ENCODE measurements at regions not wholly inside any gene's neighbourhood (a gene's known extent, or its start where the extent isn't known, plus 50 kb on each side); places are given as distances from the start of the nearest gene placed in this dataset.

DNA sequence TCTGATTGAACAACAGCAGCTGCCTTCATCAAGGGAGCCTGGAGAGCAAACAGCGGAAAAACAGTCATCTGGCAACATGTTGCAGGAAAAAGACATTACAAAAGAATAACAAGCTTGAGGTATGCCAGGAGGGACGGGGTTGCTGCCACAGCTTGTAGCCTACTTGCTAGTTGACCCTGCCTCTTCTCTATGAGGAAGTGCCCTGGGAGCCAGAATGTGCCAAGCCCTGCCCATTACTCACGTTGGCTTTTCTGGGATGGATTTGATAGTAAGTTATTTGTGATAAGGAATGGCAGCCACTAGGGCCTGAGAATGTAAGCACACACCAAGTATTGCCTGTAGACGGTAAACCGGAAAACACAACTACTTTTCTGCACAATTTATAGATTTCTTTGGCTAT is 113.5 kb upstream of the KIRREL3 start:
- DNase-seq (ENCODE audit: low read depth in 2 of 3, low spot score in 1 of 3): no peak

DNA sequence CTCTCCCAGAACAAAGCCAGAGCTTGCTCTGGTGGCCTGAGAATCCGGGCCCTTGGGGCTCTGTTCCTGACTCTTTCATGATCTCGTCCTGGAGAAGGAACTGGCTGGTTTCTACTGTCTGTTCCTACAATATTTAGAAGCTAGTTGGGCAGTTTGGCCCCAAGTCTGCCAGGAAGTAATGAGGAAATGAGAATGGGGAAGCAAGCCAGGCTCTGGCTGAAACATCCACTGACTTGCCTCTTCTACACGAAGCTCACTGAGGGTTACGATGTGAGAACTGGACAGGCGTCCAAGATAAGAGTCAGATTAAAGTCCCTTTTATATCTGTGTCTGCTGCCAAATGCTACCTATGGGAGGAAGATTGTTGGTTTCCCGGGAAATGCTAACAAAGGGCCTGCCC is 110.0 kb upstream of the KIRREL3 start:
- DNase-seq (ENCODE audit: low read depth in 2 of 3, low spot score in 1 of 3): no peak

DNA sequence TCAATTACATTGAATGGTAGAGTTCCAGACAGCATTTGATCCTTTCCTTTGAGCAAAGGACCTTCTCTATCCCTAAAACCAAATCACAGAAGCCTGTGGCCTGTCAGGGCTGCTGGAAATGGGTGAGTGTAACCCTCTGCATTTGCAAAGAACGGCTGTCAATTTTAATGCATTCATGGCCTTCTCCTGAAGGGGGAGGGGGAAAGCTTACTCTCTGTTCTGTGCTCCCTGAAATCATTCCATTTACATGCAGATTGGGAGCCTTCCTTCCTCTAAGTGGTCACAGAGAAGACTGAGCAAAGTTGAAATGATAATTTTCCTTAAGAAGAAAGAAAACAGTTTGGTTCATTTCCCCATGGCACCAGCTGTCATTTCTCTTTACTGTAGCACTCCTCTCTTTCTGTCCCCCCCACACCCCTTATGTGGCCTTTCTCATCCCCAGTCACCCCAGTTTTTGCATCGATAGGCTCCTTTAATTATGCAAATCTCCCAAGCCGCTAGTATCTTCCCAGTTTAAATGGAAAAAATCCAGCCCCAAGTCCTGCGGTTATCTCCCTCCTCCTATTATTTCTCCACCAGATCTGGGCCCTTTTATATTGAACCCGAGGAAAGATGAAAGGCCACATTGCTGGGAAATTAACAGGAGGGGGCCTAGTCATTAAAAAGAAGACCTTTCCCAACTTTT is 109.4 kb upstream of the KIRREL3 start:
- DNase-seq (ENCODE audit: low read depth in 2 of 3, low spot score in 1 of 3): no peak

DNA sequence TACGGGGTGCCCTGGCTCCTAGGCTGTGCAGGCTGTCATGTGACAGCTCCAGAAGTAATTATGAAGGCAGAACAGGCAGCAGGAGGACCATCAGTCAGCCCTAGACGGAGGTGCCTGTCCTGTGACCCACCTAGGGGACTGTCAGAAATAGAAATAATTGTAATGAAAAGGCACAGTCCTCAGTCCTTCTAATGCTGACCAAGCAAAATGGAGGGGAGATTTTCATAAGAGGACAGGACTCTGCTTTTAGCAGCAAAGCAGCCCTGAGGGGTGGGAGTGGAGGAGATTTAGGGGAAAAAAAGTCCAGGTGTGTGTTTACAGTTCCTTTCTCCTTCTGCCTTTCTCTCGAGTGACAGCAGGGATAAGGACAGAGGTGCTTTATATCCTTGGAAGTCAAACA is 108.3 kb upstream of the KIRREL3 start:
- DNase-seq (ENCODE audit: low read depth in 2 of 3, low spot score in 1 of 3): no peak

DNA sequence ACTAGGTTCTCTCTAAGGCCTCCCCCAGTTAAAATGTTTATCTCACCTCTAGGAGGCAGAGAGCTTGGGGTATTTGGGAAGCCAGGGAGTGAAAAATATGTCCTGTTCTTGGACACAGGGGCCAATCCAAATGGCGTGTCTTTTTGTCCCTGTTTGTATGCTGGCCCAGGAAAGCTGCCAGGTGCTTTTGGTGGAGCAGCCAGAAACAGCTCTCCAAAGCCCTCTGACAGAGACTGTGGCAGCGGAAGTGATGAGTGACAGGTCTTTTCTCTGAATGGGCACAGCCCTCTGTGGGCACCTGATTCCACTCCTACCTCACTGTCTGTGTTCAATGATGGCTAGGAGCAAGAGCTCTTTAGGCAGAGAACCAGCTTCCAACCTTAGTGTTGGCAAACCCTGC is 106.4 kb upstream of the KIRREL3 start:
- DNase-seq (ENCODE audit: low read depth in 2 of 3, low spot score in 1 of 3): no peak

DNA sequence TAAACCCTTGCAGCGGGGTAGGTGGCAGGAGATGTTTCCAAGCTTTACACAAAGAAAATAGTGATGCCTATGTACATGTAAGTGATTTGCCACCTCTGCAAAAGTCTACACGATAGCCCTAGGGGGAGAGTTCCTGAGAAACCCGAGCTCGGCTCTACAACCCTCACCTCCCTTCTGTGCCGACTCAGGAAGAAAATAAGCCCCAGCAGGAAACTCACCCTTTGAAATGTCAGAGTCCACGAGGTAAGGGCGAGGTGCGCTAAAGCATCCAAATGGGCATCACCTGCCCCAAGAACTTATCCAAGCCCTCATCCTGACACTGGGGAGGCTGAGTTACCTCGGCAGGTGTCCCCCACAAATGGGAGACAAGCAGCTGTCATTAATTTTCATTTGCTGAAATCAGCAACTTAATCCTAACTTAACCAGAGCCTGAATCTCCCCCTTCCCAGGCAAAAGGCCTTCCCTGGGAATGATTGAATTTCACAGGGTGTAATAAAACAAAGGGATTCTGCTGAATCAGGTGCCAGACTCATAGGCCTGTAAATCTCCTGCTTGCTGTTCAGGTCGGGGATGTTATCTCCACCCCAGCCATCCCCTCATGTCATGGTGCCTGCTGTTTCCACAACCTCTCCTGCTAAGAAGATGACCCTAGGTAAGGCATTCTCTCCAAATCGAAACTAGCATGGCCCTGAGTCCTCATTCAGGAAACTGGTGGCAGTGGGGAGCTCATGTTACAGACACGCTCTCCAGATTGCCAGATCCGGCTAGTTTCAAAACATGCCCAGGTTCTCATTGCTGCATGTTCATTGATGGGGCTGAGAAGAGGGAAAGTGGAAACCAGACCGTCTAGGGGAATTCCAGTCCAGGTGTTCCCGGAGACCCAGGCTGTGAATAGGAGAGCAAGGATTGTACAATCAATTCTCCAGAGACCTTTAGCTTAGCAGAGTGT is 105.3 kb upstream of the KIRREL3 start:
- no peak for DNase-seq (ENCODE audit: low read depth in 2 of 3, low spot score in 1 of 3)

DNA sequence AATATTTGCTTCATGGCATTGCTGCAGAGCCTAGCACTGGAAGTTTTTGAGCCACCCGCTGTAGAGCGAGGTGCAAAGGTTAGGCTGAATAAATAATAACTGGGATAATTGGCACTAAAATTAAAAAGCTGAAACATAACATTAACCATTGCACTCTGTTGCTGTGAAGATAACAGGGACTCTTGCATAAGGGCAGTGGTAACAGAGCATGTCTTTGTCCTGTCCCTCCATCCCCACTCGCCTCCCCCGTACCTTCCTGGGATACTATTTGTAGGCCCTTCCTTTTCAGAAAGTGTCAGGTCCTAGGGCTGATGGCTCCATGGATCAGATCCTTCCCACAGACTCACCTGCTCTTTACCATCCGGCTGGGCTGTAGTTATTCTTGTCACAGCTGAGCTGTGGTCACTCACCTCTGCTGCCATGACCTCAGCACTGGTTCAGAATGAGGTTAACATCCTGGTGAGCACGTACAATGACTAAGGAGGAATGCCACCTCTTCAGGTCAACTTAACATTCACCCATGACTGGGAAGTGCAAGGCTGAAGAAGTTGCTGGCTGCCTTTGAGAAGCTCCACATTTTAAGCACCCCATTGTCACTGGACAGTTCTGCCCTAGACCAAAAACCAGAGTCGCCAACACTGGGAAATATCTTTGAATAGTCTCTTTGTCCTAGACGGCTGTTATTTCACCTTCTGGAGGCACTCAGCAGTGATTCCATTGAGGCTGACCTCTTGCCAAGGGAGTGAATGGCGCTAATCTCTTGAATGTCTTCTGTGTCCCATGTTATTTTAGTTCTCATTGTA is 103.2 kb upstream of the KIRREL3 start:
- no peak for DNase-seq (ENCODE audit: low read depth in 2 of 3, low spot score in 1 of 3)

DNA sequence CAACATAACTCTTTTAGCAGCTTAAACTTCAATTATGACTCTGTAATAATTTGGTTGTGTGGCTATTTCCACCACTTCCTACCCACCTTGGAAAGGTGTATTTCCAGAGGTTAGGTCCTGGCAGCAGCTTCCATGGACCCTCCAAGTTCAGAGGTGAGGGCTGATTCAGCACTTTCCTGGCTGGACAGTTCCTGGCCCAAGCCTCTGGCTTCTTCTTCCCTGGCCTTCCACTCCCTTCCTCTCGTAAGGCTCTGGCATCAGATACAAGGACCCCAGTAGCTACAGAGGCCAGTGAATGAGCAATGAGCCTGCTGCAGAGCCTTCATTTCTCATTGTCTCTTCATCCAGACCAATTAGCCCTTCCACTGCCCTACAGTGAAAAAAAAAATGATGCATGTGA is 98.1 kb upstream of the KIRREL3 start:
- DNase-seq (ENCODE audit: low read depth in 2 of 3, low spot score in 1 of 3): no peak

DNA sequence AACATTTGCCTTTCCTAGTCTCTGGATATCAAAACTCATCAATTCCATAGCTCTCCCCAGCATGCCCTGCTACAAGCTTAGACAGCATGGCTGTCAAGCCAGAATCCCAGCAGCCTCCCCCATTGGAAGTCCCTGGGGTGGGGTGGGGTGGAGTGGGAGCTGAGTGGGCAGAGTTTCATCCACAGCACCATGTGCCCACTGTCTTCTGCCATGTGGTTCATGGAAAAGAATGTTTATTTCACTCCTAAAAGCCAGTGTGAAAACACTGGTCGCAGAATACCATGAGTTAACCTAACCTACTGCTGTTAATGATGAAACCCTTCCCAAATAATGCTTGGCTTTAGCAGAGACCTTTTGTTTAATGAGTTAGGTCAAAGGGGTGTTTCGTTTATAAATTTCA is 80.2 kb upstream of the KIRREL3 start:
- DNase-seq (ENCODE audit: low read depth in 2 of 3, low spot score in 1 of 3): no peak

DNA sequence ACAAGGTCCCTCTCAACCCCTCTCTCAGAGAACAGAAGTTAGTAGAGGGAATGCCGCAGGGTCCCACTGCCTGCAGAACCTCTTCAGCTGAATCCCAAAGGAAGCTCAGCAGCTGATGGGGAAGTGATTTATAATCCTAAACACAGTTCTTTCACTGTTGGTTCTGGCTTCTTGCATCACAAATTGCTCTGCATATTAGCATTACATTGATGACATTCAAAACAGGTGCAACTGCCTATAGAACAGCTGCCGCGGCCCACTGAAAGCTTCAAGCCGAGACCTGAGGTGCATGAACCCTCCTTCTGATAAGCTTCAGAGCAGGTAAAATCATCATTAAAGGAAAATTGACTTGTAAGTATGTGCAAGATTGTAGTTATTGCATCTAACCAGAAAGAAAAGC is 75.2 kb upstream of the KIRREL3 start:
- no peak for DNase-seq (ENCODE audit: low read depth in 2 of 3, low spot score in 1 of 3)

DNA sequence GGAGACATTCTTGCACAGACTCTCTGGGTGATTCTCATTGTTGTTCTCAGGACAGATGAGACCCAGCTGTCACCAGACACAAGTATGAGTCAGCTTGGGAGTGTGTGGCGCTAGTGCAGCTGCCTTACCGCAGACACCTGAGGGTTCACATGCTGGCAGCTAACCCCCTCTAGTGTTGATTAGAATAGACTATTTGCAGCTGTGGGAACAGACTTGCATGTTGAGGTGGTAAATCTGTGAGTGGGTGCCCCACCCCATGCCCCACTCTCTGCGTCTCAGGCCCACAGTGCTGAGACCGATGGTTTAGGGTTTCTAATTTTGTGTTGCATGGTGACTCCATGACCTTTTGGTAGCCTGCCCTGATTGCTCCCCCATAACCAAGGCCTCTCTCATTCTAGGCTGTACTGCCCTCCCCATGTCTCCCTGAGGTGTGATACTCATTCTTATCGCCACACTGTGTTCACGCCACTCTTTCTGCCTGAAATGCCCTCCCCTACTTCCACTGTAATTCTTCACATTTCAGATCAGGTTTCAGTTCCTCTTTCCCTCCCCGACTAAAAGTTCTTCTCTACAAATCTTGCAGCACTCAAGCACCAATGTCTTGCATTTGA is 73.7 kb upstream of the KIRREL3 start:
- no peak for DNase-seq (ENCODE audit: low read depth in 2 of 3, low spot score in 1 of 3)

DNA sequence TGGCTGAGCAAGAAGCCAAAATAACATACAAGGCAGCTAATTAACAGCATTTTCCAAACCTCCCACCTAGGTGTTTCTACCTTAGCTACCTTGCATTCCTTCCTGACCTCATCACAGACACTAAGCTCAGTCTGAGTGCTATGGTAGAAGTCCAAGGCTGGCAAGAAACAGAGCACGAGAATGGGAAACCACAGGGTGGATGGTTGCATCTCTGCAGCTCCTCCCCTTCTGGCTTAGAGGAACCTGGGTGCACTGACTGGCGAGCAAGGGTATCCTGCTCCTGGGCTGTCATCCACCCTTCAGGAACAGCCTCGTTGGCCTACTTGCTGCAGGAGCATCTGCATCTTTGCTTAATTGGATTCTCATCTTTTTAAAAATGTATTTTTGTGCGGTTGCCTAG is 73.1 kb upstream of the KIRREL3 start:
- DNase-seq (ENCODE audit: low read depth in 2 of 3, low spot score in 1 of 3): no peak

DNA sequence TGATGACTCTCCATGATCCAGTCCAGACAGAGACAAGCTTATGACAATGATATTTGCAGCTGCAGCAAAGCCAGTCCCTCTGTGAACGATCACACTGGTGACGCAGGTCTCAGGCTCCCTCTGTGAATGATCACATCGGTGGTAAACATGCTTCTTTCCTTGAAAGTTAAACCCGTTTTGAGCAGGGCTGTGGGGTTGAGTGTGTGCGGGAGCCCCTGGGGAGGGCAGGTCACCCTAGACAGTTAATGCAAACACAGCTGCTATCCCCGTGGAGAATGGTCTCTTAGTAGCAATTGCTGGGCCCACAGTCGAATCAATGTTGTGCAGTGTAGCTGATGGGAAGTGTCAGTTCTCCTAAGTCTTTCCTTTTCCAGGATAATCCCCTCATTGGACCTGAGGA is 71.0 kb upstream of the KIRREL3 start:
- no peak for DNase-seq (ENCODE audit: low read depth in 2 of 3, low spot score in 1 of 3)

DNA sequence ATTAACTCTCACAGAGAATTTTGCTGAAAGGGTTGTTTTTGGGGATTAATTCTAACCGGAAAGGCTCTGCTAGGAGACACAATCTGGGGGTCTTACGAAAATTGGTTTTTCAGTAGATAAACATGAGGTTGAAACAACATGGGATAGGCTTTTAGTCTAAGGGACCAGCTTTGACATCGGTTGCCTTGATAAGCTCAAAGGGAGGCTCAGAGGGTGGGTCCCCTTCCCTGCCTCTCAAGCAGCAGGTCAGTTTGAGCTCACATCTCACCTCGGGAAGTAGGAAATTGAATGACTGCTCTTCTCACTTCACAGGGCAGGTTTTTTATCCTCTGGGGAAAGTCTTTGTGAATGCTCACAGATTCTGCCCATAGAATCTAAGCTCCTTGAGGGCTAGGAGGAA is 70.2 kb upstream of the KIRREL3 start:
- DNase-seq (ENCODE audit: low read depth in 2 of 3, low spot score in 1 of 3): no peak

DNA sequence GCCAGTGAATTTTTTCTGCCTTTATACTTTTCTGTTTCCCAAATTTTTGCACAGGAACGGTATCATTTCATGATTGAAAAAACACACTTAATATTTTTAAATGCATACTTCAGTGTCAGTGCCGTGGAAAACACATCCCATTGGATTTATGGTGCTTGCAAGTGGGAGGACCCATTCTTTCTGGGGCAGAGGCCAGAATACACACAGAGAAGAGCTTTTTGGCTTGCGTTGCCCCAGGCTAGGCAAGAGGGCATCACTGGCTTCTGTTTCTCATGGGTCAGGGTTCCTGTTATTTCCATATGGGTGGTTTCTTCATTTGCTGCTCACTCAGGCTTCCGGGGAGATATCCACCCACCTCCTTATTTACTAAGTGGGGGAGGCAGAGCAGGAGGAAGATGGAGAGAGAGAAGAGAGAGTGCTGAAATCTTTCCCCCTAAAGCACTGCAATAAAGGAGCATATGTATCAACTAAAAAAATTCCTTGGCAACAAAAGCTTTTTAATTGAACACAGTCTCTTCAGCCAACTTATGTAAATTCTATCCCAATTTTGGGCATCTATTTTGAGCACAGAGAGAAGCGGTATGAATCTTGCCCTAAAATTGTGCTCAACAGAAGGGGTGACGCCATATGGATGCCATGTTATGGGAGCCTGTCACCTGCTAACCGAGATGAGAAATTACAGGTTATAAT is 66.0 kb upstream of the KIRREL3 start:
- no peak for DNase-seq (ENCODE audit: low read depth in 2 of 3, low spot score in 1 of 3)

DNA sequence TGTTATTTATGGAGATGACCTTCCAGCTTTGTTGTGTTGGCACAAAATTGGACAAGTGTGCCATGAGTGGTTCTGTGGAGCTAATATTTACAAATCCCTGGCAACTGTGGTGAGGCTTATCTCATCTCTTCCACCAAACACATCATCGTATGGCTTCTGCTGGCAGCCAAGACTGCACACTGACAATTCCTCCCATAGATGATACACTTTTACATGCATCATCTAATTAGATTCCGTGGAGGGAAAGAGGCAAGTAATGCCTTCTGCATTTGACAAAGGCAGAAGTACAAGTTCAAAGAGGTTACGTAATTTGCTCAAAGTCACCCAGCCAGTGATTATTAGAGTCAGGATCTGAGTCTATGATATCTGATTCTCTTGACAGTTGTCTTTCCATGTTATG is 62.7 kb upstream of the KIRREL3 start:
- no peak for DNase-seq (ENCODE audit: low read depth in 2 of 3, low spot score in 1 of 3)

DNA sequence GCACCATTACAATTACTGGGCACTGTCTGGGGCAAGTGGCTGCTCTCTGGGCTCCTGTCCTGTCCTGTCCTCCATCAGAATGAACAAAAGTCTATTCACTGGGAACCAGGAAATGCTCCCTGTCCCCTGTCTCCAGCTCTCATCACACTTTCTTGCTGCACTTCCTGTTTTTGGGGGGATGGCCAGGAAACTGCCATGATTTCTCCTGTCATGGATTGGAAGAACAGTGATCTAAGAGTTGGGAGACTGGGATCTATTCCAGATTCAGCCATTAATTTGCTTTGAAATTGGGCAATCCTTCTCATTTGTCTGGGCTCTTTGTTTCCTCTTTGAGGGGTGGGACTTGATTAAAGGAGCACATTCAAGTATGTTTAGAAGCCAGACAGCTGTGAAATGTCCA is 61.4 kb upstream of the KIRREL3 start:
- no peak for DNase-seq (ENCODE audit: low read depth in 2 of 3, low spot score in 1 of 3)

DNA sequence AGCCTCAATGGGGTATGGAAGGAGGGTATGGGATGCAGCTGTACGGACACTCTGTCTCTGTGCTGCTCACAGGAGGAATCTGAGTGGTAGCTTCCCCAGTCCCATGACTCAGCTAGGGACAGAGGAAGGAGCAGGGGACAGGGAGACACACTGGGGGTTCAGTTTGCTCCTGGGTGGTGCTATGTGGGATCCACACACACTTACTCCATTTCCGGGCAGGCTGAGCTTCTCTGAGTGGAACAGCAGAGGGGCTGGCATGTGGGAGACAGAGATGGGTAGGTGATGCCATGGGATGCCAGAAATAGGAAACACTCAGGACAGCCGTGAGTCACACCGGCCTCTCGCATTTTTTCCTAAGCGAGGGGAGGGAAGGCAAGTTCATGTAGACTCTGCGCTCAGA is 59.2 kb upstream of the KIRREL3 start:
- DNase-seq (ENCODE audit: low read depth in 2 of 3, low spot score in 1 of 3): no peak

DNA sequence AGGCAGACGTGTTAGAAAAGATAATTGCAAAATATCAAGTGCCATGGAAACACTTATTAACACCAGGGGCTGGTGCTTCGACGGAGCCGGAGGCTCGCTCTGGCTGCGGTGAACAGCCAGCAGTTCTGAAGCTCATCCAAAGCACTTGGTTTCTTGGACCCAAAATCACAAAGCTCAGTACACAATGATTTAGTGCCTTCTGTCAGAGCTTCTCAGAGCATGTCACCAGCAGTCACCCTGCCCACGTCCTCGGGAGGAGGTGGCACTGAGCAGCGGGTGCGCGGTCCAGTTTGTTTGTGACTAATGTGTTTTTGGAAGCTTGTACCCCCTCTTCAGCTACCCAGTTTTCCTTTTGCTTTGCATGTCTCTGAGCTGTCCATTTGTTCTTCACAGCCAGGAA is 58.7 kb upstream of the KIRREL3 start:
- DNase-seq (ENCODE audit: low read depth in 2 of 3, low spot score in 1 of 3): no peak

DNA sequence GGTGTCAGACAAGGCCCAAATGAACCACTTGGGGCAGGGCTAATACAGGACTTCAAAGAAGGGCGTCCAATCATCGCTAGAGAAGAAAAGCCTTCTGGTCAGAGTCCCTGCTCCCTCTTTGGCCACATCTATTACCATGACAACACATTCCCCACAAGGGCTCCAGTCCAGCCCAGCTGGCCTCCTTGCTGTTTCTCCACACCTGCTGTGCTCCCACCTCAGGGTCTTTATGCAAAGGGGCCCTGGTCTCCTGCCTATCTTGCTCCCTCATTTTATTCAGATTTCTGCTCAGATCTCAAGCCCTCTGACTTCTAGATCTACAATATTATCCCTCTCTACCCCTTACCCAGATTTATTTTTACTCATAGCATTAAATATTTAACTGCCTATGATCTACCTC is 58.0 kb upstream of the KIRREL3 start:
- DNase-seq (ENCODE audit: low read depth in 2 of 3, low spot score in 1 of 3): no peak

DNA sequence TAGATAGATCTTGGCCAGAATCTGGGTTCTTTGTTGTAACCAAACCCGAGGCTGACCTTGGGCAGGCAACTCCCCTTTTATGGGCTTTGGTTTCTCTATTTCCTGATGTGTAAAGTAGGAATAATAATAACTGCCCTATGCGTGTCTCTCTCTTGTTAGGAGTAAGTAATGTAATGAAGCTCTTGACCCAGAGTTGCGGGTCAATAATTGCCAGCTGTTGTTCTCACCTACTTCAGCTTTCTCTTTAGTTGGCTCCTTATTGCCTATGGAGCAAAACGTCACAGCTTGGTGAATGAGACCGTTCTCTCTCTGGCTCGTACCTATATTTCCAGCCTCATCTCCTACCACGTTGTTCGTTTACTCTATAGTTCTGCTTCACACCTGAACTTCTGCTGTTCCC is 56.6 kb upstream of the KIRREL3 start:
- DNase-seq (ENCODE audit: low read depth in 2 of 3, low spot score in 1 of 3): no peak
